BE2C (cell line): ENCODE measurements at regions not wholly inside any gene's neighbourhood (a gene's known extent, or its start where the extent isn't known, plus 50 kb on each side); places are given as distances from the start of the nearest gene placed in this dataset.

Experiments used
- DNase-seq: peaks from one replicate; pipeline ENCODE4 v3.0.0-alpha.2; 2020
- H3K27me3 ChIP-seq: fragments of 250-450 bp; sonication (Bioruptor Pico); 2 replicates; pipeline ENCODE4 v1.5.1; 2020; ENCODE audit warnings: mild to moderate bottlenecking
- H3K36me3 ChIP-seq: fragments of 250-450 bp; sonication (Bioruptor Pico); 2 replicates; pipeline ENCODE4 v1.5.1; 2020; ENCODE audit warnings: mild to moderate bottlenecking
- H3K4me1 ChIP-seq: fragments of 250-450 bp; sonication (Bioruptor Pico); 2 replicates; pipeline ENCODE4 v1.5.1; 2020
- H3K4me3 ChIP-seq: 2 replicates; pipeline ENCODE4 v1.5.1; 2011; ENCODE audit warnings: low read depth, low read length
- H3K9me3 ChIP-seq: fragments of 250-450 bp; sonication (Bioruptor Pico); 2 replicates; pipeline ENCODE4 v1.5.1; 2020
- TF ChIP-seq, protein P1 (sequence below): IDR thresholded peaks from 2 replicates; pipeline ENCODE4 v1.5.1; 2012; ENCODE audit warnings: mild to moderate bottlenecking, low read depth, low read length

DNA sequence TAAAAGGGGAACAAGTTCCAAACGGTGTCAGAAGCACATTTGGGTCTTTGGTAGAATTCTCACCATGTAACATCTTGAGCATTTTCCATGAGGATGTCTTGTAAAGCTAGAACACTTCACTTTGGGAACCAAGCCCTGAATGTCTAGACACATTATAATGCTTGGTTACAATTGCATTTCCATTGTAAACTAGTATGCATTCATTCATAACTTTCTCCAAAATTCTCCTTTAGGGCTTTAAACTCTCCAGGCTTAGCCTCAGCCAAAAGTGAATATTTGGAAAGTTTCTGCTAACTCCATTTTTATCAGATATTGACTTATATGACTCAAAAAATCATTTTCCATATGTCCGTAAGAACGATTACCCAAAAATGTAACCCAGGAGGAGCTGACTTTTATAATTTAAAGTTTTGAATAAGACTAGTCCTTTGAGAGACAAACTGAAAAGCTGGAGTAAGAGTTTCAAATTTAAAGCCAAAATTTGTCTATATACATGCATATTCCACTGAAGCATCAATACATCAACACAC is 1170.4 kb downstream of the EFNB2 start:
- Histone ChIP-seq H3K4me3 (no peak overlapping the region), H3K4me1 (peaks cover 13% of the 10 kb centered on the region; the same call in 1 of the 2 replicates), H3K9me3 (no peaks in the 10 kb centered on the region), H3K27me3 (no peaks in the 10 kb centered on the region), H3K36me3 (no peaks in the 10 kb centered on the region)
- DNase-seq, result no peak
- TF ChIP-seq, protein P1, sequence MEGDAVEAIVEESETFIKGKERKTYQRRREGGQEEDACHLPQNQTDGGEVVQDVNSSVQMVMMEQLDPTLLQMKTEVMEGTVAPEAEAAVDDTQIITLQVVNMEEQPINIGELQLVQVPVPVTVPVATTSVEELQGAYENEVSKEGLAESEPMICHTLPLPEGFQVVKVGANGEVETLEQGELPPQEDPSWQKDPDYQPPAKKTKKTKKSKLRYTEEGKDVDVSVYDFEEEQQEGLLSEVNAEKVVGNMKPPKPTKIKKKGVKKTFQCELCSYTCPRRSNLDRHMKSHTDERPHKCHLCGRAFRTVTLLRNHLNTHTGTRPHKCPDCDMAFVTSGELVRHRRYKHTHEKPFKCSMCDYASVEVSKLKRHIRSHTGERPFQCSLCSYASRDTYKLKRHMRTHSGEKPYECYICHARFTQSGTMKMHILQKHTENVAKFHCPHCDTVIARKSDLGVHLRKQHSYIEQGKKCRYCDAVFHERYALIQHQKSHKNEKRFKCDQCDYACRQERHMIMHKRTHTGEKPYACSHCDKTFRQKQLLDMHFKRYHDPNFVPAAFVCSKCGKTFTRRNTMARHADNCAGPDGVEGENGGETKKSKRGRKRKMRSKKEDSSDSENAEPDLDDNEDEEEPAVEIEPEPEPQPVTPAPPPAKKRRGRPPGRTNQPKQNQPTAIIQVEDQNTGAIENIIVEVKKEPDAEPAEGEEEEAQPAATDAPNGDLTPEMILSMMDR, result no peak

DNA sequence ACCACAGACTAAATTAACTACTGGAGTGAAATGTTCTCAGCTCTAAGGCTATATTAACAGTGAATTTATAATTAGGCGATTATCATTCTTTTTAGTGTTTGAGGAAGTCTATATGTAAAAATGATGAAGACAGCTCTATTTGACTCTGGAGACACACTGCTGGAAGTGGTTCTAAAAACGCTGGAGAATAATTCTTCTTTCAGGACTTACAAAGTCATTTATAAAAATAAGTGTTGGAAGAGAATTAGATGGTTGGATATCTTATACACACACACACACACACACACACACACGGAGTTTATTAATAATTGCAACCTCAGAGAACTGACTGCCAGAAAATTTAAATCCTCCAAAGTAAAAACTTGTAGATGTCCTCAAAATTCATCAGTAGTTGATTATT is 1171.3 kb downstream of the EFNB2 start:
- TF ChIP-seq, protein P1, result no peak
- no peaks in the 10 kb centered on the region for H3K36me3 ChIP-seq
- no peaks in the 10 kb centered on the region for H3K27me3 ChIP-seq
- peaks cover 6% of the 10 kb centered on the region; the same call in 1 of the 2 replicates for H3K4me1 ChIP-seq
- no peaks in the 10 kb centered on the region for H3K9me3 ChIP-seq
- no peak for DNase-seq
- H3K4me3 ChIP-seq, result peak overlapping the region; percentile 52

DNA sequence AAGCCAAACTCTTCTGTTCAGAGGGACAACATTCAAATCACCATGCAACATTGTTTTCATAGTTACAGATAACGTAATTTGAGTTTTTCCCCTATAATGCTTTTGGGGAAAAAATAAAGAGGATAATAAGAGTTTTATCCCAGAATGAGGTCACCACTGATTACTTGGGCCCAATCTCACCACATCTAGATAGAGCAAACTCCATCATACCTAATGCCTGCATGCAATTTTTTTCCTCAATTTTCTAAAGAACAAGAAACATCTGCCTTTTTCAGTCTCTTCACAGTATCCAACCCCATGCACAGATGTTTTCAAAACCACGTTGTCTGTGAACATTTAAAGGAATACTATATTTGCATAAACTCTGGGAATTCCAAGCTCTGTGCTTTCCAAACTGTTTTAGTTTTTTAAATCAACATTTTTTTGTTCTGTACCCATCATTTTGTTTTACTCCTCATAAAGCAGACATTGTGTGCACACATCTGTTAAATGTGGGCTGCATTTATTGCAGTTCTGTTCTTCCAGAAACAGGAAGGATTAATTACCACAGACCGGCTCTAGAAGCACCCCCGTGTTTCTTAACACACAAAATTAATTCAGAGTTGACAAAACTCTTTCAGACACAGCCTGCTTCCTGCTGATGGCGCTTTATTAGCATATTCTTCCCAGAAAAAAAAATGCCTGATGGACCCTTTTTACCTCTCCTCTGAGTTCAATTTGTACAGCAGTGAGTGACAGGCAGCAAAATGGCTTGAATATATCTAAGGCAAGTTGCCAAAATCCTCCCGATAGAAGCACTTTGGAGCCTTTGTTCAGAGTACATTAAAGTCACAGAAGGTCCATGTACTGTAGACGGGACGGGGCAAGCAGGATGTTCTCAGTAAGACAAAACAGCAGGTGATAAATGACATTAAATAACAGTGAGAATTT is 1171.9 kb downstream of the EFNB2 start:
- Histone ChIP-seq H3K36me3 (no peaks in the 10 kb centered on the region), H3K4me3 (peak overlapping the region; percentile 52), H3K9me3 (no peaks in the 10 kb centered on the region), H3K27me3 (no peaks in the 10 kb centered on the region), H3K4me1 (peaks cover 3% of the 10 kb centered on the region; the same call in 1 of the 2 replicates)
- peak; percentile 29 for DNase-seq
- TF ChIP-seq, protein P1, result no peak

DNA sequence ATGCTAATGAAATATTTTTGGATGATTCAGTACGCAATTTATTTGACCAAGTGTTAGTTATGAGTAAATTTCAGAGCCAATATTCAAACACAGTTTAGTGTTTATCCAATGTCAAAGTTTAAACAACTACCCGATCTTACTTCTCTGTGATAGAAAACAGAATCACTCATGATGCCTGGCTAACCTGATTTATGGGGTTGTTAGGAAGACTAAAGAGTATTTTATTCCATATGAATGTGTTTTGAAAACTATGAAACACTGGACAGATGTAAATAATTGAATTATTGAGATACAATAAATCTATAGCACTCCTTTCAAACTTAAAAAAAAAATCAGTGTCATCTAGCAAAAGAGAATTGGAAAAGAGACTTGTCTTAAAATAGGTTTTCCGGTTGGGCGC is 1181.8 kb downstream of the EFNB2 start:
- Histone ChIP-seq H3K4me1 (no peaks in the 10 kb centered on the region; the same call in 1 of the 2 replicates), H3K36me3 (no peaks in the 10 kb centered on the region), H3K4me3 (no peak overlapping the region), H3K27me3 (no peaks in the 10 kb centered on the region), H3K9me3 (no peaks in the 10 kb centered on the region)
- TF ChIP-seq, protein P1, result no peak
- no peak for DNase-seq

DNA sequence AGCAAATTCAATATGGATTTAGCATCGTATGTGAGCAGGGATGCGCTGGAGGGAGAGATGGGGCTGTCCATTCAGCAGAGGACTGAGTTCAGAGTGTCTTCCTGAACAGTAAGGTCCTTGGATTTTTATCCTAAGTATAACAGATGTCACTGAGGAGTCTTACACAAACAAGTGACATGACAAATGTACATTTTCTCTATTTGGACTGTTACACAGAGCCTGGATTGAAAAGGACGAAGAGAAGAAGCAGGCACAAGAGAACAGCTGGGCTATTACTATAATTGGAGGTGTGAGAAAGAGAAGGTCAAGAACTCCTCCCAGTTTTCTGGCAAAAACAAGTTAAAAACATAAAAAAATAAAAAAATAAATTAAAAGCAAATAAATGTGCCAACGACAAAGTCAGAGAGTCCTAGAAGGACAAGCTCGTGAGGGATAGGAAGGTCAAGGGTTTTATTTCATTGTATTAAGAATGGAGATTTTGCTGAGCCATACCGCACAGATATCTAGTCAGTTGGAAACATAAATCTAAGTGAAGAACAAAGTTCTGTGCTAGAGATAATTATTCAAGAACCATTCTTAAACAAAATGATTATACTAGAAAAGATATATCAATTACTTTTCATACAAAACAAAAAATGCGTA is 1186.3 kb downstream of the EFNB2 start:
- no peaks in the 10 kb centered on the region; the same call in 1 of the 2 replicates for H3K4me1 ChIP-seq
- H3K4me3 ChIP-seq, result no peak overlapping the region
- no peaks in the 10 kb centered on the region for H3K27me3 ChIP-seq
- H3K9me3 ChIP-seq, result no peaks in the 10 kb centered on the region
- H3K36me3 ChIP-seq, result no peaks in the 10 kb centered on the region
- TF ChIP-seq, protein P1, result no peak
- no peak for DNase-seq
